Hematopoietic multipotent progenitor cell treated with erythropoietin and hydrocortisone succinate and interleukin-3 and kit ligand, for 6 days (in vitro differentiated cells): ENCODE measurements at regions not wholly inside any gene's neighbourhood (a gene's known extent, or its start where the extent isn't known, plus 50 kb on each side); places are given as distances from the start of the nearest gene placed in this dataset.

Experiments used
- DNase-seq: peaks from one replicate; pipeline ENCODE4 v3.0.0-alpha.2; 2015

DNA sequence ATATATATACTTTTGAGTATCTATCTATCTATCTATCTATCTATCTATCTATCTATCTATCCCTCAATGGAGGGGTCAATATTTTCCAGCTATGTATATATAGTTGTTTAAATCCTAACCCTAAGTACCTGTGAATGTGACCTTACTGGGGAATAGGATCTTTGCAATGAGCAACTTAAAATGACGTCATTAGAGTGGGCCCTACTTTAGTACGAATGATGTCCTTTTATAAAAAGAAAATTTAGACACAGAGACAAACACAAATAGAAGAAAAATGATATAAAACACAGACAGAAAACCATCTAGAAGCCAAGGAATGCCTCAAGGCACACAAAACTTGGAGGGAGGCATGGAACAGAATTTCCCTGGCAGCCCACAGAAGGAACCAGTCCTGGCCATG is 2283.7 kb downstream of the NCAM2 start:
- DNase-seq: no peak

DNA sequence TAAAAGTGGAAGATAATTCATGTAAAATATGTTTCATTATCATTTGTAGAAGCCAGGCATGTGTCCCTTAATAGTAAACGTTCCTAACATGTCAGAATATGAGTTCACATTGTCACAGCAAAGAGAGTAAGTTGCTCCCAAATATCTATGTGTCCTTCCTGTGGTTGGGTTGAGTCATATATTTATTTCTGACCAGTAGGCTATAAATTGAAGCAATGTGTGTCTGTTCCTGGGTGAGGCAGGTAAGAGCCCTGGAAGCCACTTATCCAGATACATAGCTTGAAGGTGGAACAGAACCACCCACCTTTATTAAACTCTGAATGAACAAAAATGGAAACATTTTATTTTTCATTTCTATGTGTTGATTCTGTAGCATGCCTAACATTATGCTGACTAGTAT is 2251.6 kb downstream of the NCAM2 start:
- no peak for DNase-seq

DNA sequence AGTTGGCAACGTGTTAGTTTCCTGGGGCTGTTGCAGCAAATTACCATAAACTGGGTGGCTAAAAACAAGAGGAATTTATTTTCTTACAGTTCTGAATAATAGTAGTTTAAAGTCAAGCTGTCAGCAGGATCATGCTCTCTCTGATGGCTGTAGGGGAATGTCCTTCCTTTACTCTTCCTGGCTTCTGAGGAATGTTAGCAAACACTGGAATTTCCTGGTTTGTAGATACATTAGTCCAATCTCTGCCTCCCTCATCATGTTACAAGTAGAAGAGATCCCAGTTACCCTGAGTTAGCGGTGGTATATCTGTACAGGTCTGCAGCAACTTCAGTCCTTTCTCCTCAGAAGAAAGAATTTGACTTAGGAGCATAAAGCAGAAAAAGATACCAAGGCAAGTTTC is 2249.1 kb downstream of the NCAM2 start:
- DNase-seq: no peak

DNA sequence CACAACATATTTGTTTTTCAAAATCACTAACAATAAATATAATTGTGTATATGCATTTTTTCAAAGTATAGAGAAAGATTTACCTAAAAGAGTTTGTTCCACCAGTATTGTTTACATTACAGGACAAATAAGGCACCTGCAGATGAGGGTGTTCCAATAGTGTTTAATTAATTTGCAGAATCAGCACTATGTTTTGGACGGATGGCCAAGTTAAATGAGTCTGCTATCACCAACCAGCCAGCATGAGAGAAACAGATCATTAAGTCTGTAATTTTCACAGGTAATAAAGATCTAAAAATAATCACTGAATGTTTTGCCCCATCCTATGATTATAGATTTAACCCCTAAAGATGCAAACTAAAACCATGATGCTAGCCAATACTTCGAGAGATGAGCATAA is 2247.0 kb downstream of the NCAM2 start:
- no peak for DNase-seq

DNA sequence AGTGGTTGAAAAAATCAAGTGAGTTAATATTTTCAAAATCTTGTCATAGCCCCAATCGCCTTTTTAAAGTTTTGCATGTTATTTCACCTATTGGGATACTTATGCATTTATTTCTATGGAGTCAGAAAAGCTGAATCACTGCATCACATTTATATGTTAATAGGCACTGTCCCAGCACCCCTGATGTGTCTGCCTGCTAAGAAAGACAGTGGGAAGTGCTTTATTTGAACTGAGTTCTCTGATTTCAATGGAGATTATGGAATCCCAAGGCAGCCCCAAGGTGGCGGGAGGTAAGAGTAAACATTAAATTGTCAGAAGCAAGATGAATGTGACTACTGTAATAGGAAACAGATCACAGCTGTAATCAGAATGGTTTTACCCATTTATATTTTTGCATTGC is 2225.7 kb downstream of the NCAM2 start:
- DNase-seq: no peak

DNA sequence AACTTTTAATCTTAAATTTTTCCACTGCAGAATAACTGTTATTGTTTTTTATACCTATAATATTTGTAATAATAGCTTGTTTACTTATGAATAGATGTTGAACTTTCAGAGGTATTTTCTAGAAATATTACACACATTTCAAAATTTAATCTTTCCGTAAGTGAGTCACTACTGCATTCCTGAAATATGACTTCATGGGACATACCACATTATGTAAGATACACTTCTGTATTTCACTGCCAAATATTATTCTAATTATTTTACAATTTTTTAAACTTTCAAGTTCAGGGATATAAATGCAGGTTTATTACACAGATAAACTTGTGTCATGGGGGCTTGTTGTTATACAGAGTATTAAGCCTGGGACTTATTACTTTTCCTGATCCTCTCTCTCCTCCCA is 2220.5 kb downstream of the NCAM2 start:
- DNase-seq: no peak

DNA sequence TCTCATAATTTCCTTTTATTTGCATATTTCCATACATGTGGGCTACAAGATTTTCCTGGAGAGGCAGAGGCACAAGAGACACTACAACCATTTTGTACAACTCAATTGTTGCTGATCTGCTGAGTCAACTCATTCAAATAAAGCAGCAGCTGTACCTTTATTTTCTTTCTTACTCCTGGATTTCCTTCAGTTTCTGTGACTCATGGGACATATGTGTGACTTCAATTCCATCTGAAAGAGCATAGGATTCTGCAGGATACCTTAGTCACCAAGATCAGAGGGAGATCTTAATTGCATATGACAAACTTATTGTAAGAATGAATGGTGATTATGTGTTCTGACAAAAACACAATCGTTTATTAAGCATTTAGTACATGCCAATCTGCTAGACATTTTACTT is 2219.4 kb downstream of the NCAM2 start:
- DNase-seq: no peak

DNA sequence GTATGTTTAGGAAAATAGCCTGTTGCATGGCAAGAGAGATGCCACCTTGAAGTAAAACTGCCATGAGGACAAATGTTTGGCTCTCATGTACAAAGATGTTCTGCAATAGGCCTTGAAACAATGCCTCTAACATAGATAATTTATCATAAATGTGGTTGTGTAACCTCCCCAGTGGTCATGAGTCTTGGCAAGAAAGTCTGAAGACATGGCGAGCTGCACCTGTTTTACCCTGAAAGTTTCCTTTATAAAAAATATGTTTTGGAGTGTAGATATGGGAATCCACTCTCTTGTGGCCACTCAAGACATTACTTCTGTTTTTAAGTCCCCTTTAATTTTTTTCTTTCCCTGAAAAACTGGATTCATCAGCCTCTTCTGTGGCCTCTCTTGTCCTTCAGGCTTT is 2217.1 kb downstream of the NCAM2 start:
- no peak for DNase-seq
